GM21515 (cell line): ENCODE measurements at regions not wholly inside any gene's neighbourhood (a gene's known extent, or its start where the extent isn't known, plus 50 kb on each side); places are given as distances from the start of the nearest gene placed in this dataset.

Experiments used
- ATAC-seq: cut with Tn5 transposase; IDR thresholded peaks from one replicate; pipeline ENCODE4 v1.9.1; 2021; ENCODE audit not compliant: unreplicated experiment

- no peak for ATAC-seq
These were observed 275.2 kb downstream of the DSEL start for GRCh38 chr18:67241299-67241698.

DNA sequence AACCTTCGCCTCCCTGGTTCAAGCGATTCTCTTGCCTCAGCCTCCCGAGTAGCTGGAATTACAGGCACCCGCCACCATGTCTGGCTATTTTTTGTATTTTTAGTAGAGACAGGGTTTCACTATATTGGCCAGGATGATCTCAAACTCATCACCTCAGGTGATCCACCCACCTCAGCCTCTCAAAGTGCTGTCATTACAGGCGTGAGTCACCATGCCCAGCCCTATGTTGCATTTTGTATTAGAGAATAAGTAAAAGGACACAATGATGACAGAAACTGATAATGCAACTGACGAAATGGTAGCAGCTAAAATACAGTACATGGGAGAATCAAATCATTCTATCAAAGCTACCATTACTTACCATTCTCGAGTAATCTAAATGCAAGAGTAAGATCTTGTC, 276.7 kb downstream of the DSEL start:
- ATAC-seq = no peak

GRCh38 chr18:67232991-67233390, 283.5 kb downstream of the DSEL start:
- no peak for ATAC-seq

DNA sequence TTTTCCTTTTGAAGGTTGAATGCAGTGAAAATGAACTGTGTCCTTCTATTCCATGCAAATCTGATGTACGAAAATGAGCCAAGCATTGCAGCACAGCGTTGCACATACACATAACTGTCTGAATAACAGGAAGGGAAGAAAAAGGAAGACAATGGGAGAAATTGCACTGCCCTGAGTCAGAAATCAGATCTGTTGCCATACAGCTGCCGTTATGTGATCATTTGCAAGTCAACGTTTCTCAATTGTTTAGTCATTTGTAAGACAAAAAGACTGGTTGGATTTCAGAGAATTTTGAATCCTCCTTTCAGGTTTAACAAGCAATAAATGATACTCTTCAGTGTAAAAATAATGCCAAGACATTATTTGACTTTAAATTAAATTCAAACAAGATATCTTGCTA, 284.1 kb downstream of the DSEL start:
- no peak for ATAC-seq

- no peak for ATAC-seq
These were observed 293.6 kb downstream of the DSEL start for GRCh38 chr18:67222887-67223286.

- no peak for ATAC-seq
These were observed 296.7 kb downstream of the DSEL start for GRCh38 chr18:67219821-67220220.

DNA sequence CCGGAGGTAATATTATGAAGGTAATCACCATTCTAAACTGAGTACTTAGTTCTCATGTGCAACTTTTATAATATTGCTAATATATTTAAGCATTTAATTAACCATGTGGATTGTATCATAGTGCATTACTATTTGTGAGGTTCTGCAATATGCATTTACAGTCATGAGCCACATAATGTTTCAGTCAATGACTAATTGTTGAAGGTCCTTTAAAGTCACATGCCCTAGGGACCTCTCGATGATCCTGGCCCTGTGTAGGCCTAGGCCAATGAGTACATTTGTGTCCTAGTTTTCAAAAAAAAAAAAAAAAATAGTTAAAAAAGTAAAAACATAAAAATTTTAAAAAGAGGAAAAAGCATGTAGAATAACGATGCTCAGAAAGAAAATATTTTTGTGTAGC, 298.0 kb downstream of the DSEL start:
- ATAC-seq = no peak

GRCh38 chr18:67217551-67218166, 298.9 kb downstream of the DSEL start:
- ATAC-seq = peak; percentile 90

GRCh38 chr18:67216846-67217245, 299.7 kb downstream of the DSEL start:
- ATAC-seq = no peak

DNA sequence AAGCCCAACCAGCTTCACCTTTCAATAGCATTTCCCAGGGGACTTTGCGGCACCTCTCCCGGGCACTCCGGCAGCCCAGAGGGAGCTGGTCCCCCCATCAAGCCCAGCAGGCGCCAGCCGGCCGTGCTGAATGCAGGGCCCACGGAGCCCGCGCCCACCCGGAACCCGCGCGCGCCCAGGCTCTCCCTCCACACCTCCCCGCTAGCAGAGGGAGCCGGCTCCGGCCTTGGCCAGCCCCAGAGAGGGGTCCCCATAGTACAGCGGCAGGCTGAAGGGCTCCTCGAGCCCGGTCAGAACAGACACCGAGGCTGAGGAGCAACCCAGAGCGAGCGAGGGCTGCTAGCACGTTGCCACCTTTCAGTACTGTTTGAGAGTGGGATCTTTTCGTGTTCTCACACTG, 300.8 kb downstream of the DSEL start:
- ATAC-seq = no peak

DNA sequence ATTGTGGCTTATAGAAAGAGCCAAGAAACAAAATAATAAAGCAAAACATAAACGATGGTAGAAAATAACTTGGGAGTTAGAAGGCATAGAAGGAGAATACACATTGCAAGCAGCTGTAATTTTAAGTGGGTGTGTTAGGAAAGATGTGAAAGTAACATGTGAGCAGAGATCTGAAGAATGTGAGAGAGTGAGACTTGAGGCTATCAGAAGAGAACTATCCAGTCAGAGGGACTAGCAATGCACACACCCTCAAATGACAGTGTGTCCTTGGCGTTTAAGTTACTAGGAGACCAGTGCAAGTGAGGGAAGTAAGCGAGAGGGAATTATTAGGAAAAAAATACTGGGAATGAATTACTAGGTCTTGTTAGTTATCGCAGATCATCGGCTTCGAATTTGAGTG, 304.9 kb downstream of the DSEL start:
- no peak for ATAC-seq

- ATAC-seq = peak; percentile 12
These were observed 315.9 kb downstream of the DSEL start for GRCh38 chr18:67200665-67201064.

- peak; percentile 95 for ATAC-seq
These were observed 316.4 kb downstream of the DSEL start for GRCh38 chr18:67199993-67200617.

- no peak for ATAC-seq
These were observed 321.6 kb downstream of the DSEL start for GRCh38 chr18:67194886-67195285.

DNA sequence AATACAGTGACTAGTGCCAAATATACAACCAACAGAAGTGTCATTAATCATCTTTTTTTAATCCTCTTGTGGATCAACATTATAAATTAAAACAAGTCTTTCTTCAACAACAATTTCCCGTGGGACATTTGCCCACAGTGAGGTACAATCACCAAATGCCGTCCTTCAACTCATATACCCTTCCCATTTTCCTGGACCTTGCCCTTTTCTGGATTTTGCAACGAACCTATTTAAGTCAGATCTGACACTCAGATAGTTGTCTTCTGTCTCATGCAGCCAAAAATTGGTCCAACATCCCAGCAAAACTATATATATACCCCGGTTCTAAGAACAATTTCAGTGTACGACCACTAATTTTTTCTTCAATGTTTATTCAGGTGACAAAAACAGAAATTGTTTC, 324.0 kb downstream of the DSEL start:
- no peak for ATAC-seq

- no peak for ATAC-seq
These were observed 333.1 kb downstream of the DSEL start for GRCh38 chr18:67183398-67183797.

- no peak for ATAC-seq
These were observed 336.8 kb downstream of the DSEL start for GRCh38 chr18:67179726-67180125.

DNA sequence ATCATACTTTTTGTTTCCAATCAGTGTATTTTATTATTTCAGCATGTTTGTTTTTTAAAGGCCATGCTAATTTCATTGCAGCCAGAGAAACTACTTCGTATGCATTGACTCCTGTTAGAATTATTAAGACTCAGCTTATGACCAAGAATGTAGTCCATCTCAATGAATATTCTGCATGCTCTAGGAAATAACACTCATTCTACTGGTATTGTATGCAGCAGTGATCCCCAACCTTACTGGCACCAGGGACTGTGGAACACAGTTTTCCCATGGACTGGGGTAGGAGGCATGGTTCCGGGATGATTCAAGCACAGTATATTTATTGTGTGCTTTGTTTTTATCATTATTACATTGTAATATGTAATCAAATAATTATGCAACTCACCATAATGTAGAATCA, 356.9 kb downstream of the DSEL start:
- no peak for ATAC-seq

- no peak for ATAC-seq
These were observed 361.5 kb downstream of the DSEL start for GRCh38 chr18:67154979-67155378.

DNA sequence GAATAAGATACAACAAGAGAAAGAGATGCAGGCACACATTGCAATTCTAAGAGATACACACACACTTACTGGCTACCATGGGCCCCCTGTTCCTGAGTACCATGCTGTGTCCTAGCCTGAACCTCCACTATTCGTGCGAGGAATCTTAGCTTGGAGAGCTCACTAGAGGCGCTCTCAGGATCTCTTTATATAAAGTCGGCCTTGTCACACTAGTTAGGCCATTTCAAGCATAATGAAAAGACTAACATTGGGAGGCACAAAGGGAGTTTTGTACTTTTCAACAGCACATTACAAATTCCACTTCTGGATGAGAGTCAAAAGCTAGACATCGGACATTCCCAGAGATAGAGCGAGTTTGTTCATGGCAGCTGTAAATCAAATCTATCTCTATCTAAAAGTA, 365.2 kb downstream of the DSEL start:
- no peak for ATAC-seq

GRCh38 chr18:67145586-67146292, 370.8 kb downstream of the DSEL start:
- no peak for ATAC-seq

GRCh38 chr18:67144329-67144728, 372.2 kb downstream of the DSEL start:
- ATAC-seq = no peak
